Dedifferentiated amniotic fluid mesenchymal stem cell (primary cell): ENCODE measurements at regions not wholly inside any gene's neighbourhood (a gene's known extent, or its start where the extent isn't known, plus 50 kb on each side); places are given as distances from the start of the nearest gene placed in this dataset.
"Not testable (repeated sequence)": the region's sequence is repeated elsewhere in the genome, so short reads cannot be mapped to it uniquely, and the experiment has no call there.

Source experiments
- DNase-seq: peaks from one replicate; pipeline ENCODE4 v3.0.0-alpha.2; 2016; ENCODE audit errors: extremely low spot score

DNA sequence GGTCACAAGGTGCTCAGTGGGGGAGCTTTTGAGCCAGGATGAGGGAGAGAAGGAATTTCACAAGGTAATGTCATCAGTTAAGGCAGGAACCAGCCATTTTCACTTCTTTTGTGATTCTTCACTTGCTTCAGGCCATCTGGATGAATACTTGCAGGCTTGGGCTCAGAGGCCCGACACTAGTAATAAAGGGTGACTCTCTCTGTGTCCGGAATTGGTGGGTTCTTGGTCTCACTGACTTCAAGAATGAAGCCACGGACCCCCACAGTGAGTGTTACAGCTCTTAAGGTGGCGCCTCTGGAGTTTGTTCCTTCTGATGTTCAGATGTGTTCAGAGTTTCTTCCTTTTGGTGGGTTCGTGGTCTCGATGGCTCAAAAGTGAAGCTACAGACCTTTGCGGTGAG is 131.8 kb upstream of the RXFP2 start:
- not testable (repeated sequence) for DNase-seq

DNA sequence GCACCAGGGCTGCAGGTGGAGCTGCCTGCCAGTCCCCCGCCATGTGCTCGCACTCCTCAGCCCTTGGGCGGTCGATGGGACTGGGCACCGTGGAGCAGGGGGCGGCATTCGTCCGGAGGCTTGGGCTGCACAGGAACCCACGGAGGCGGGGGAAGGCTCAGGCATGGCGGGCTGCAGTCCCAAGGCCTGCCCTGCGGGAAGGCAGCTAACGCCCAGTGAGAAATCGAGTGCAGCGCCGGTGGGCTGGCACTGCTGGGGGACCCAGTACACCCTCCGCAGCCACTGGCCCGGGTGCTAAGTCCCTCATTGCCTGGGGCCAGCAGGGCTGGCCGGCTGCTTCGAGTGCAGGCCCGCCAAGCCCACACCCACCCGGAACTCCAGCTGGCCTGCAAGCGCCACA is 130.5 kb upstream of the RXFP2 start:
- not testable (repeated sequence) for DNase-seq

DNA sequence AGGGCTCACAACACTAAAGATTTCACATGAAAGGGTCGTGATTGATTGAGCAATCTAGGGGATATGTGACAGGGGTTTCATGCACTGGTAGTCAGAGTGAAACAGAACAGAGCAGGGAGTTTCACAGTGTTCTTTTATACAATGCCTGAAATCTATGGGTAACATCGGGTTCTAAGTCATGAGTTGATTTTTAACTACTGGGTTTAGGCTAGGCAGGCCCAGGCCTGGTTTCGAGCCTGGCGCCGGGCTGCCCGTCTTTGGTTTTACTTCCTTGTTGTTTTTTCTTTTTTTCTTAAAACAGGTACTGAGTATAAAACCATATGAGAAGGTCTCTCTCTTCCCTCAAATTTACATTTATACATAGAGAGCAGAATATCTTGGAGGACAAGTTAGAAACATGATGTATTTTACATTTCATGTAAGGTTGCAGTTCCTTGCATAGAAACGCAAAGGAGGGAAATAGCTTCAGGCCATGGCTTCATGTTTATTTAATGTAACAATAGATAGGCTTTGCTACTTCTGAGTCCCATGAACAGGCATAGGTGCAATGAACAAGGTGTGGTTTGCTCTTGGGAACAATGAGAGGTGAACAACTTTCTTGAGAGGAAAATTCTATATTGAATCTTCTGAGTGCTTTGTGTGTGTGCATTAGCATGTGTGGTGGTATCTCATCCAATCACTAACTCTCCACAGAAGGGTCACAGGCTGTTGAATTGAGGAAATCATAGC is 128.9 kb upstream of the RXFP2 start:
- no peak for DNase-seq

DNA sequence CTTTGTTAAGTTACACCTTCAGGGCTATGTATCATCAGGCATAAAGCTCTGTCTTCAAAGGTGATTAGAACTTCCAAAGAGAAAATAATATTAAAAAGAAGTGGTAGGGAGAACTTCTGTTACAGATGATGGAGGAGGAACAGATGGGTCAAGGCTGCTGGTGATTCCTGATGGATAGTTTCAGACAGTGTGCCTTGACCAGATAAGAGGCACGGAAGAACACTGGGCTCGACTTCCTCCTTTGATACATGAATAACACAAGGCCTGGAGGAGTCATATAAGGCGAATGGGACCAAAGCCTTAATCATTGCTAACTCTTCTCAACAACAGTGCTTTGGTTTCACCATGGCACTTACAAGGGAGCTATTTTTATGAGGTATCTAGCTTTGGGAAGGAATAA is 128.1 kb upstream of the RXFP2 start:
- no peak for DNase-seq

DNA sequence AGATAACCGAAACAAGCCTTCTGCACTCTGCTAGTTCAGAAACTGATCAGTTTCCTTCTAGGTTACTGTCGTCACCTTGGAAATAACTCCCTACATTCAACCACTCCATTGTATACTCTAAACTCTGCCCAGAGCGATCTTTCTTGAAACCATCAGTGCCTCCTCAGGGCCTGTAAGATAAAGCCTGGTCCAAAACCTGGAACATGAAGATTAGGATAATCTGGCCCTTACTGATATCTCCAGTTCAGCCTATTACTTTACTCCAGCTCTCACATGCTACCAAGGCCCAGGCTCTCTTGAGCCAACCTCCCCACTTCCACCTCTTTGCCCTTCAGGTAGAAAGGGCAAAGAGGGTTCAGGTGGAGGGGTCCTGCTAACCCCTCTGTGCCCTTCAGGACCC is 125.3 kb upstream of the RXFP2 start:
- DNase-seq, result no peak

DNA sequence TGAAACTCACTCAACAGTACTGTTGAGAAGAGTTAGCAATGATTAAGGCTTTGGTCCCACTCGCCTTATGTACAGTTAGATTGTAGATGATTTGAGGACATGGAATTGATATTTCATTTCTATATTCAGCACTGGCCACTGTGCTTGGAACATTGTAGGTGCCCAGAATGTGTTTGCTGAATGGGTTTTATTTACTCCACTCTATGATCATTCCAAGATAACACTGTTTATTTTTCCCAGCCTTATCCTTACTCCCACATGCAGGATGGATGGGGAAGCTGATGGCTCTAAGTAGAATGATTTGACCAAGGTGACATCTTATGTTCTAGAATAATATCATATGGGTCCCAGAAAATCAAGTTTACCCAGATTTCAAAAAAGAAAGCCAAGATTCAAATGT is 124.6 kb upstream of the RXFP2 start:
- no peak for DNase-seq

DNA sequence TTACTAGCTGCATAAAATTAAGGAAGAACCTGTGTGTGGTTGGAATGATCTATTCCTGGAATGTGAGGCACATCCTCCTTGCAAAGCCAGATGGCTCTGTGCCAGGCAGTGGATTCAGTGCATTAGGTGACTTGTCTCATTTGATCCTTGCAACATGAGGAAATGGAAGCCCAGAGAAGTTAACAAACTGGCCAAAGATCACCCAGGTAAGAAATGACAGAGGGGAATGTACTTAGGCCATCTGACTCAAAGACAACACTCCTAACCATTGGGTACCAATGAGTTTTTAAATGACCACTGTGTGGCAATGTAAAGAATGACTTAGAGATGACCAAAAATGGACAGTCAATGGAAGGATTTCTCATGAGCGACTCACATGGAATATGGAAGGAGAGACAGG is 114.2 kb upstream of the RXFP2 start:
- no peak for DNase-seq

DNA sequence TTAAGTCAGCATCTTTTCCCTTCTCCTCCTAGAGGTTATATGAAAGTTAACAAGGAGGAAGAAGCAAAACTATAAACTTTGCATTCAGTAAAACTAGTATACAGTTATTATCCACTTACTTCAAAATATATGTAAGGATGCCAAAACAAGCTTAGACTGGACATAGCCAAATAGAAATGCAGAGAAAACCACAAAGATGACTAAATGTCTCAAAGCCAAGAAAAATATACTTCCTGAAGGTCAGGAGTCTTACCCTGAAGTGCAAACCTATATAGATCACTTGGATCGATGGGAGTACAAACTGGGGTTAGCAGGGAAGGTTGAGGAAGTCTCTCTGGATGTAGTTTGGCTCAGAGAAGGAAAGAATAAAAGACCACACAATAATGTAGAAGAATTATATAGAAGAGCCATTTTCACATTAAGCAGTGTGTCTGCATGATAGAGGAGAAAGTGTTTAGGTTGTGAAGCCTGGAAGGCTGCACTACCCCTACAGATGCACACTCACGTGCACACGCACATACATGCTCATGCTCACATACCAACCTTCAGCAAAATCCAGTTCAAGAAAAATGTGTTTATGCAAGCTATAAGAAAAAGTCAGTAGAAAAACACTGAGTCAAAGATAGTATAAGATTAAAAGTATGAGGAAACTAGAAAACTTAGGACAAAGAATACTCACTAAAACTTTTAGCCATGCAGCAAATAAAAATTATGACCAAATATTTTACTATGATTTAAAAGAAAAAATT is 112.1 kb upstream of the RXFP2 start:
- DNase-seq, result peak; percentile 26

DNA sequence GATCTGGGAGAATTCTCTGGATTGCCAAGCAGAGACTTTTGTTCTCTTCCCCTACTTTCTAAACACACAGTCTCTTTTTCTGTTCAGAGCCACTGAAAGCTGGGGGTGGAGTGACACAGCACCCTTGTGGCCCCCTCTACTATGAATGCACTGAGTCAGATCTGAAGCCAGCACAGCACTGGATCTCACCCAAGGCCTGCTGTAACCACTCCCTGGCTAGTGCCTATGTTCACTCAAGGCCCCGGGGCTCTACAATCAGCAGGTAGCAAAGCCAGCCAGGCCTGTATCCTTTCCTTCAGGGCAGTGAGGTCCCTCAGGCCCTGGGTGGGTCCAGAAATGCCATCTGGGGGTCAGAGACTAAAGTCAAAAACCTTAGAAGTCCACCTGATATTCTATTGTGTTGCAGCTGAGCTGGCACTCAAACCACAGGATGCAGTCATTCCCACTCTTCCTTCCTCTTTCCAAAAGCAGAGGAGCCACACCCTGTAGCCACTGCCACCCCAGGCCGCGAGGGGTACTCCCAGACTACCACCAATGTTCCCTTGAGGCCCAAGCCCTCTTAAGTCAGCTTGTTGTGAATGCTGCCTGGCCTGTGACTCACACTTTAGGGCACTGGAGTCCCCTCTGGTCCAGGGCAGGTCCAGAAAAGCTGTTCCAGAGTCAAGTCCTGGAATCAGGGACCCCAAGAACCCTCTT is 110.1 kb upstream of the RXFP2 start:
- DNase-seq, result peak; percentile 31

DNA sequence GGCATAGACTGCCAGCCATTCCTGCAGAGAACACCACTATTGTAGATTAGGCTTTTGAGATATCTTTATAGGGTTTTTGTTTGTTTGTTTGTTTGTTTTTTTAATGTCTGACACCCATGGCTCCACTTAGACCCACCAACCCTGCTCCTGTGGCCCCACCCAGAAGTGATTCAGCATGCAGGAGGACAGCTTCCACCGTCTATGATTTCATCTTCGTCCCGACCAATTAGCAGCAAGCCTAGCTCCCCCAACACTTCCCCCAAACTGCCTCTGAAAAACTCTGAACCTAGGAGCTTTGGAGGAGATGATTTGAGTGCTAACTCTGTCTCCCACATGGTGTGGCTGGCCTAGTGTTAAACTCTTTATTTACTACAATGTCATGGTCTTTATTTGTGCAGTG is 108.3 kb upstream of the RXFP2 start:
- no peak for DNase-seq

DNA sequence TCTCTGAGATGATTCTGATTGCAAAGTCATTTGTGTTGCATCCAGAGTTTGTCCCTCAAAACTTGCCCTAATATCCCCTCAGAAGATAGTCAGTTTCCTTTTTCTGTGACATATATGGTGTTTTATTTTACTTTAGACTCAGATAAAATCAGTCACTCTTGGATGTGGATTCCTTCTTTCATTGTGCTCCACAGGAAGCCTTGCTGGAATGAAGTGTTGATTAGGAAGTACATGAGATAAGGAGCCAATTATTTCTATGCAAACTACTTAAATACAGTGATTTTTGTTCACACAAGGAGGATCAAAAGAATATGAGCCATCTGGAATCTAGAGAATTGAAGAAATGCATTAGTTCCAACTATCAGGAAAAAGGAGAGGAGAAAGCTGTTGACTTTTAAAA is 107.6 kb upstream of the RXFP2 start:
- DNase-seq, result no peak

DNA sequence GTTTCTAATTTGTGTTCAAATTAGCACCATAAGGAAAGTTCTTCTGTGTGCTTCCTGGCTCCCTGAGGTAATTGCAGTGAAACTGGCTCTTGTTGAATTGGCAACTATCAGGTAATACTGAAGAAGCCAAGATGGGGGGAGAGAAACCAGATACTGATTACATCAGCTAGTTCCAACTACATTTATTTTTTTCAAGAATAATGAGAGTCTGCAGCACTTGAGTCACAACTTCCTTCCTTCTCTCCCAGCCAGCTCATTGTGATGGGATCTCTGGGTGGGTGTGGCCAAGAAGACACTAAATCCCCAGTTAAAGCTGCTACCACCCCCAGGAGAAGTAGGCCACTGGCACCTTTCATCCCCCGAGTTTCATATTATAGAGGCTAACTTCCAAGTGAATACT is 100.7 kb upstream of the RXFP2 start:
- DNase-seq, result peak; percentile 56

DNA sequence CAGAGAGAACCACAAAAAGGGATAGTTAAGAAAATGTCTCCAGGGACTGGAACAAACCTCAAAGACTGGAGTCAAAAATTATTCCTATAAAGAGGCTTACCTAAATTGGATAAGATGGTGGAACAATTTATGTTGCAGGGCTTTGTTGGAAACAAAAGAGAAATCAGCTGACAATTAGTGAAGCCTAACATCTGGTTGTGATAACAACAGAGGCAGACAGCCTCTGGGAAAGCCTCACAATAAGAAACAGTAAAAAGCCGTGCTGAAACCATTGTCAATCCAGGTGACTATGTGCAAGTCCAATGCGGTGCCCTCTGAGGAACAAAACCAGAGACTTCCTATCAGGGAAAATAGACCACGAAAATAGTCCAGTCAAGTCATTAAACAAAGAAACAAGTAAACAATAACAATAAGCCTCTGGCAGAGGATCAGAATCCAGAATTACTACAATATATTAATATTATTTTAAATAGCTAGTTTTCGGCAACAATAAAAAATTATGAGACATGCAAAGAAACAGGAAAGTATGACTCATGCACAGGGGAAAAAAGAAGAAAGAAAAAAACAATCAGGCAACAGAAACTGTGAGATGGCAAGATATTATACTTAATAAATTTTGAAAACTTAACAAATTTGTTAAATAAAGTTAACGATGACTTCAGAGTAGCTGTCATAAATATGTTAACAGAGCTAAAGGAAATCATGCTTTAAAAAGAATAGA is 99.7 kb upstream of the RXFP2 start:
- peak; percentile 31 for DNase-seq

DNA sequence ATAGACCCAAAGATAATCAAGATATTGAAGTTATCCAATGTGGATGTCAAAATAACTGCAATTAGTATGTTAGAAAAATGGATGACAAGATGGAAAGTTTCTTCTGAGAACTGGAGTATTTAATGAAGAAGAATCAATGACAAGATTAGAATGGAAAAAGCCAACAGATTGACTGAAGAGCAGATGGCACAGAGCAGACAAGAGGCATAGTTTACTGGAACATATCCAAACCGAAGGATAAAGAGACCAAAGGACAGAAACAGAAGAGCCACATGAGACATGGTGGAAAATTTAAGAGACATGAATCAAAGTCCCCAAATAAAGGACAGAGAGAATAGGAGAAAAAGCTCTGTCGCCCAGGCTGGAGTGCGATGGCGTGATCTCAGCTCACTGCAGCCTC is 89.6 kb upstream of the RXFP2 start:
- no peak for DNase-seq

DNA sequence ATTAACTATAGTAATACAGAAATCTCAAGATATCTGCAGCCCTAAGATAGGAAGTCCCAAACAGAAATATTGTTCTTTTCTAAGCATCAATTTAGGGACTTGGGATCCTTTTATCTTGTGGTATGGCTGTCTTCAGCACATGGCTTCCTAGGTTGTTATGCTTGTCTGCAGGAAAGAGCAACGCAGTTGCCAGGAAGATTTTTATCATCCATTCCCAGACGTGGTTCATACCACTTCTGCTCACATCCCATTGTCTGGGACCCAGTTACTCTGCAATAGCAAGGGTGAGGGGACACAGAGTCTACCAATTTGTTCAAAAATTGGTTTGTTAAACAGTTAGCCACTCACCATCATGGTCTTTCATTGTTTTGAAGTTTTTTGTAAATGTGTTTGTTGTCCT is 85.6 kb upstream of the RXFP2 start:
- no peak for DNase-seq

DNA sequence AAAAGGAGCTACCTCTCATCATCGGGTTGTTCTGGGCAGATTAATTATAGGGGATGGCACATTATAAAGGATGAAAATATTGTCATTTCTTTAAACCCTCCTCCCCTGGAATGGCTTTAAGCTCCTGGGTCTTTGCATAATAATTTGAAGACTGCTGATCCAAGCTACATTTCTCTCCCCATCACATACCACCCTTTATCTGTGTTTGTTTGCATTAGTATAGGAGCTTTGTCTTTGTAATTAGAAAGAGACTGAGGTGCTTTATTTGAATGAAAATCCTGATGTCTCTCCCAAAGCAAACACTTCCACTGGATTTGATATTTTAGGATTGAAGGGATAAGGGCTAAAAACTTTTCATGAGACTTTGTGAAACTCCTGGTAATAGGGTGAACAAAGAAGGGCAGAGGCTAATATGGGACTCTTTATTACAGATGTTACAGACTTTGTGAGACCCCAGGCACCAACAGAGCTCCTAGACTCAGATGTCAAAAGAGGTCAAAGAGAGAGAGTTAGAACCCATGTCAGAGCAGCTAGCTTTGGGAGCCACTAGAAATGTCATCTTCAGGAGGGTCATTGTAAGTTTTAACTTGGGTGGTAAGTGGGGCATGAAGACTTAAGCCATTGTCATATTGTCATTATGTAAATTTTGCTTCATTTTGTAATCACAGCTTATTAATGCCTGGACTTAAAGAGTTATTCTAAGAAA is 75.3 kb upstream of the RXFP2 start:
- DNase-seq, result no peak

DNA sequence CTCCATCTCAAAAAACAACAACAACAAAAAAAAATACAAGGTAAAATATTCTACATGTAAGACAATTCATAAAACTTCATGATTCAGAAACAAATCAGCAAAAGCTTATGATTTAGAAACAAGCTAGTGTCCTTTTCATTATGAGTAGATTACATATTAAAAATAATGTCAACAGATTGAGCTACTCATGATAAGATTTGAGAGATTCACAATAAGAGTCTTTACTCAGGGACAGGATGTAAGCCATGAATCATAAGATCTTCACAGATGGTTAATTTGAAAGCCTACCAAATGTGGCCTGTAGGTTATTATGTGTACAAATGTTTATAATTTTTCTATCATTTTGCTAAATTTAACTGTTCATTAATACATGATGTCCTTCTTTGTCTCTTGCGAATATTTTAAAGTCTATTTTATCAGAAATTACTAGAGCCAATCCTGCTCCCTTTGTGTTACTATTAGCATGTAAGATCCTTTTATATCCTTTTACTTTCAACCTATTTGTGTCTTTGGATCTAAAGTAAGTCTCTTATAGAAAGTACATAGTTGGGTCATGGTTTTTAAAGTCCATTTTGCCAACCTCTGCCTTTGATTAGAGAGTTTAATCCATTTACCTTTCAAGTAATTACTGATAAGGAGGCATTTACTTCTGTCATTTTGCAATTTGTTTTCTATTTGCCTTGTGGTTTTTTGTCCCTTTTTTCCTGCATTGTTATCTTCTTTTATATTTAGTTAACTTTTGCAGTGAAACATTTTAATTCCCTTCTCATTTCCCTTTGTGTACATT is 68.3 kb upstream of the RXFP2 start:
- no peak for DNase-seq

DNA sequence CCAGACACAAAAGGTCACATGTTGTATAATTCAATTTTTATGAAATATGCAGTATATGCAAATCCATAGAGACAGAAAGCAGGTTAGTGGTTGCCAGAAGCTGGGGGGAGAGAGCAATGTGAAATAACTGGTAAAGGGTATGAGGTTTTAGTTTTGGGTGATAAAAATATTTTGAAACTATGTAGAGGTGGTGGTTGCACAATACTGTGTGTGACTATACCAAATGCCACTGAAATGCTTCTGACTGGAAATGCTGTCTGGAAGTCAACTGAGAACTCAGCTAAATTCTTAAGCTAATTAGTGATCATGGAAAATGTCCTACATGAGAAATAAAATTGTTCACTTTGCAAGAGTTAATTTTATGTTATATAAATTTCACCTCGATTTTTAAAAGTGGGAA is 65.3 kb upstream of the RXFP2 start:
- peak; percentile 29 for DNase-seq

DNA sequence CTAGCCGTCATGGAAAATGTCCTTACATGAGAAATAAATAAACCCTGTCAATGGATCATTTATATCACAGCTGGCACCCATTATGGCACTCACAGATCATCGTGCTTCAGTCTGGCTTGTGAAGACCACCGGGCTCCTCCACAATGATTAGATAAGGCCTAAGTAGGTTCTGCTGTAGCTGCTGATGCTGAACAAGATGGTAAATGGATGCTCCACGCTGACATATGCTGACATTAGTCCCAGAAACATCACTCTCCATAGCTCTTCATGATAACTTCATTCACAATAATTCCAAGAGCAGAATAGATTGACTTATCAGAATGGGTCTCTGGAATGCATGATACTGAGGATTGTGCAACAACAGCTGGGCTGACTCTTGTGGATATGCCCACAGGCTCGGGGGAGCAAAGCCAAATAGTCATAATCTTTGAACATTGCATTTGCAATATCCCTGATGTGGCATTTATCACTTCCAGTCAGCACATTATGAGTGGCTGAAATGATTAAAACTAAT is 63.8 kb upstream of the RXFP2 start:
- peak; percentile 38 for DNase-seq

DNA sequence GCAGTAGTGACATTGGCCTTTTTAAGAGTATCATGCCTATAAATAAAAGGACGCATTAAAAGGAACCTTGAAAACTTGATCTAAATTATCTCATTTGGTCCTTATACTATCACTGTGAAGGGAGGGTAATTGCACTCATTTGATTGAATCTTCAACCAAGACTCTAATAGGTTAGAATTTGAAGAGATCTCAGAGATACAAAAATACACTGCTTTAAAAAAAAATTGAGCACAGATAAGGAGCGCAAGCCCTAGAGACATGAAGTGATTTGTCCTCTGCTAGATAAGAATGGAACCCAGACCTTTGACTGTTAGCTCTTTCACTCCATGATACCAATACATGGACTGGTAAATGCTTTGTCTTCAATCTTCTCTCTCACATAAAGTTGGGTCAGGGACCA is 58.2 kb upstream of the RXFP2 start:
- DNase-seq, result no peak

DNA sequence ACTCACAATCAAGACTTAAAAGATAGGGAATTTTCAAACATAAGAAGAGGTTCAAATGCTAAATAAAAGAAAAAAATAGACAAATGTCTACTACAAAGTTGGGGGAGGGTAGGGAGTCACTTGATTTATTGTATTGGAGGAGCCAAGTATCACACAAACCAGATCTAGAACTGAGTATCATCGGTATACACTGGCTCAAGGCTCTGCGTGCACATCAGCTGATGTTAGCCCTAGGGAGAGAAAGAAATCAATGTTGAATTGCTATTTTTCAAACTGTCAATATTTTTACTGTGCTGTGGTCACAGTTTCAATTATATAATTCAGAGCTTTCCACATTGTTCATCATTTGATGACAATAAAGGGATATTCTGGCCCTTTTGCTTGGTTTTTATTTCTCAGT is 54.9 kb upstream of the RXFP2 start:
- no peak for DNase-seq
